Gastroesophageal sphincter (tissue), 4 donors: ENCODE measurements at regions not wholly inside any gene's neighbourhood (a gene's known extent, or its start where the extent isn't known, plus 50 kb on each side); places are given as distances from the start of the nearest gene placed in this dataset.

Experiments
- ATAC-seq: fragments of 150-250 bp; one replicate; pipeline ENCODE4 v1.9.1; 2016; ENCODE audit warnings: mild to moderate bottlenecking, moderate library complexity
- H3K27ac ChIP-seq, 4 donors: fragments of 200-600 bp; sonication (generic) in 3 of 4; 1 replicate in 3 of 4; 2 replicates in 1 of 4; pipeline ENCODE4 v1.5.1; 2016 to 2019
- H3K27me3 ChIP-seq: fragments of 200-600 bp; sonication (generic); one replicate; pipeline ENCODE4 v1.5.1; 2019
- H3K36me3 ChIP-seq, 2 donors: fragments of 200-600 bp; sonication (generic); one replicate each; pipeline ENCODE4 v1.5.1; 2019; ENCODE audit warnings: control low read depth in 1 of 2
- H3K4me1 ChIP-seq, 3 donors: fragments of 200-600 bp; sonication (generic); 1 replicate in 2 of 3; 2 replicates in 1 of 3; pipeline ENCODE4 v1.5.1; 2016 to 2019; ENCODE audit warnings: control low read depth in 2 of 3
- H3K4me3 ChIP-seq, 2 donors: fragments of 200-600 bp; sonication (generic); one replicate each; pipeline ENCODE4 v1.5.1; 2019; ENCODE audit warnings: mild to moderate bottlenecking in 1 of 2, moderate library complexity in 1 of 2
- H3K9me3 ChIP-seq, 3 donors: fragments of 200-600 bp; sonication (generic); one replicate each; pipeline ENCODE4 v1.5.1; 2017 to 2019; ENCODE audit warnings: control low read depth in 2 of 3
- EP300 ChIP-seq: sonication (generic); formaldehyde crosslinking; IDR thresholded peaks from one replicate; pipeline ENCODE4 v1.6.1; 2017; ENCODE audit warnings: antibody characterized with exemption, mild to moderate bottlenecking
- POLR2A ChIP-seq, 2 donors: fragments of 450-650 bp; IDR thresholded peaks; one replicate each; pipeline ENCODE4 v1.6.1; 2017; ENCODE audit warnings: antibody characterized with exemption in 2 of 2, mild to moderate bottlenecking in 2 of 2, moderate library complexity in 1 of 2
- POLR2AphosphoS5 ChIP-seq: sonication (generic); formaldehyde crosslinking; IDR thresholded peaks from one replicate; pipeline ENCODE4 v1.6.1; 2017; ENCODE audit warnings: antibody characterized with exemption
- WGBS, 2 donors: methylation state at CpG; one replicate each; pipeline ENCODE4 v1.1.5; 2018; ENCODE audit warnings: low coverage in 1 of 2; 5-methylcytosine and 5-hydroxymethylcytosine counted together
- TF ChIP-seq, protein P1 (sequence below), 4 experiments: fragments of 200-600 bp in 2 of 4; fragments of 450-650 bp in 2 of 4; sonication (generic) in 1 of 4; IDR thresholded peaks; one replicate each; pipeline ENCODE4 v1.5.1; 2017 to 2019; ENCODE audit warnings: antibody characterized with exemption in 4 of 4, mild to moderate bottlenecking in 2 of 4, moderate library complexity in 2 of 4

DNA sequence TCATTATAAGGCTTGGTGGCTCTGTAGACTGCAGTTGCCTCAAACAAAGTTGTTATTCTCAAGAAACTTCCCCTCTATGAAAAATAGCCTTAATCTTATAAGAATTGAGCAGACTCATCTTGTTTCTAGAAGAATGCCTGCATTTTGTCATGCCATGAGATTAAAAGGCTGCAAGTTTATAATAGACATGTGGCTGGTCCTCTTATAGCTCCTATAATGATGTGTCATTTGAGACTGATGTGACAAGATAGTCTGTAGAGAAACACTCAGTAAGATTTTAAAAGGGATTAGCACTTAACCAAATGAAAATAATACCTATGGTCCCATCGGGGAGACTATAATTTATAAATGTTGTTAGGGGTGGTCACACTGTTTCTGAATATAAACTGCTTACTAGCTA is 312.5 kb downstream of the OXSM start:
- Histone ChIP-seq H3K27me3 (no peaks in the 10 kb centered on the region), H3K9me3 (peaks cover 0 to 9% (median 0%) of the 10 kb centered on the region in 3 donors), H3K4me1 (peaks cover 4 to 38% (median 13%) of the 10 kb centered on the region in 3 donors), H3K36me3 (no peaks in the 10 kb centered on the region), H3K4me3 (no peak overlapping the region), H3K27ac (peak overlapping the region in 1 of 4 donors; percentile 33)
- 13 to 45% methylated on average over 1 of the region's 1 CpG for WGBS, 2 donors
- no peak for TF ChIP-seq EP300
- TF ChIP-seq, protein P1, sequence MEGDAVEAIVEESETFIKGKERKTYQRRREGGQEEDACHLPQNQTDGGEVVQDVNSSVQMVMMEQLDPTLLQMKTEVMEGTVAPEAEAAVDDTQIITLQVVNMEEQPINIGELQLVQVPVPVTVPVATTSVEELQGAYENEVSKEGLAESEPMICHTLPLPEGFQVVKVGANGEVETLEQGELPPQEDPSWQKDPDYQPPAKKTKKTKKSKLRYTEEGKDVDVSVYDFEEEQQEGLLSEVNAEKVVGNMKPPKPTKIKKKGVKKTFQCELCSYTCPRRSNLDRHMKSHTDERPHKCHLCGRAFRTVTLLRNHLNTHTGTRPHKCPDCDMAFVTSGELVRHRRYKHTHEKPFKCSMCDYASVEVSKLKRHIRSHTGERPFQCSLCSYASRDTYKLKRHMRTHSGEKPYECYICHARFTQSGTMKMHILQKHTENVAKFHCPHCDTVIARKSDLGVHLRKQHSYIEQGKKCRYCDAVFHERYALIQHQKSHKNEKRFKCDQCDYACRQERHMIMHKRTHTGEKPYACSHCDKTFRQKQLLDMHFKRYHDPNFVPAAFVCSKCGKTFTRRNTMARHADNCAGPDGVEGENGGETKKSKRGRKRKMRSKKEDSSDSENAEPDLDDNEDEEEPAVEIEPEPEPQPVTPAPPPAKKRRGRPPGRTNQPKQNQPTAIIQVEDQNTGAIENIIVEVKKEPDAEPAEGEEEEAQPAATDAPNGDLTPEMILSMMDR (IDR thresholded peaks at IDR 0.05), result no peak
- no peak for TF ChIP-seq POLR2A (IDR thresholded peaks at IDR 0.05)
- no peak for TF ChIP-seq POLR2AphosphoS5
- ATAC-seq, result no peak

DNA sequence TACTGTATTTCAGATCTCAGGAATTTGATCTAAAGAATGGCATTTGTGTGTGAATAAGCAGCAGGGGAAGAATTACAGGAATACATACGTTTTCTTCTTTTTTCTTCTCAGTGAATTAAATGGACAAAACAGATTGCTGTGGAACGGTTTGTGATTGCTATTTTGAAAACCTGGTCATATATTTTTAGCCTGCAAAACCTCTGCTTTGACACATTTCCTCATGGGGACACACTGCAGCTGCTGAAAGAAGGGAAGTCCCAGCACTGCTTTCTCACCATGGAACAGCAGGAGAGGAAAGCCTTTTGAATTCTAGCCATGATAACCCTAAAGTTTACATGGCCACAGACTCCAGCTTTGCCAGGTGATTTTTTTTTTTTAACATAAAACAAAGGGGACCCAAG is 315.0 kb downstream of the OXSM start:
- 0% methylated on average over 2 of the region's 2 CpGs for WGBS, 2 donors
- ATAC-seq, result no peak
- H3K36me3 ChIP-seq, result no peaks in the 10 kb centered on the region

DNA sequence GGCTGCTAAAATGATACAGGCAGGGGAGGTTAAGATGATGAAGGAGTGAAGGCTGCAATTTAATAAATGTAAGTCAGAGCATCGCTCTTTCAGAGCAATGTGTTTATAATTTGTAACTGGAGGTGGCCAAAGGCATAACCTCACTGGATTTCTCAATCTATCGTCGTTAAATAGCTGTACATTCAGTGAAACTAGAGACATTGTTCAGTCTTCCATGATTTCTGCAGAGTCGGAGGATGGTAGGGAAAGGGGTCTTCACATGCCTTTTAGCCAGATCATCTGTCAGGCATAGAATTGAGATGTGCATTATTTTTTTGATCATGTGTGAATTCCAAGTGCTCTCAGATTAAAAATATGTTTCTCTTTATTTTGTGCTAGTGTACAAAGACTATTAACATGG is 315.4 kb downstream of the OXSM start:
- Histone ChIP-seq H3K36me3 (no peaks in the 10 kb centered on the region), H3K27me3 (no peaks in the 10 kb centered on the region), H3K4me1 (peaks cover 4 to 32% (median 13%) of the 10 kb centered on the region in 3 donors), H3K4me3 (no peak overlapping the region), H3K27ac (peak overlapping the region; percentile 14 to 62 (median 38)), H3K9me3 (peaks cover 0 to 6% (median 0%) of the 10 kb centered on the region in 3 donors)
- no peak for ATAC-seq
- TF ChIP-seq, protein P1 (IDR thresholded peaks at IDR 0.05), result no peak
- WGBS, 2 donors, result 16 to 17% methylated on average over 4 of the region's 4 CpGs

More for the DNA sequence above, 315.0 kb downstream of the OXSM start:
- no peaks in the 10 kb centered on the region for H3K27me3 ChIP-seq
- H3K4me3 ChIP-seq, result no peak overlapping the region
- TF ChIP-seq EP300 (no peak), POLR2AphosphoS5 (no peak), POLR2A (IDR thresholded peaks at IDR 0.05) (no peak)
- TF ChIP-seq, protein P1 (IDR thresholded peaks at IDR 0.05), result no peak
- peaks cover 4 to 35% (median 13%) of the 10 kb centered on the region in 3 donors for H3K4me1 ChIP-seq
- H3K9me3 ChIP-seq, result peaks cover 0 to 6% (median 0%) of the 10 kb centered on the region in 3 donors
- peak overlapping the region; percentile 14 to 62 (median 38) for H3K27ac ChIP-seq

DNA sequence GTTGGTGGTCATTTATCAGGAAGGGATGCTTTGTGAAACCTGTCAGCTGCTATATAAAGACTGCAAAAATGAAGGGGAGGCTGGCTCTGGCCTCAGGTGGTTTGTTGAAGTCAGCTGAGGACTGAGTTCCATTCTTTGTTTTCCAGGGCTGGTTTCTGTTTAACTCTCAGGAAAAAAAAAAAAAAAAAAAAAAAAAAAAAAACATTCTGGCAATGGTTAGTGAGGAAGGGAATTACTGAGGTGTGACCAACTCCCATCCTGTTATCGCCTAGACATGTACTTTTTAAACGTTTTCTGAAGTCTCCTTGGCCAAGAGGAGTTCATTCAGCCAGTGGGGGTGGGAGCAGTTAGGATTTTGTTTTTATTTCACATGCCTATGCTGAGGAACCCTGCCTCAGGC is 316.3 kb downstream of the OXSM start:
- WGBS, 2 donors, result 4 to 11% methylated on average over 2 of the region's 2 CpGs
- ATAC-seq, result peak; percentile 49
- H3K27ac ChIP-seq, result peak overlapping the region in 3 of 4 donors; percentile 29 to 62 (median 47)
- peaks cover 4 to 32% (median 13%) of the 10 kb centered on the region in 3 donors for H3K4me1 ChIP-seq
- no peak overlapping the region for H3K4me3 ChIP-seq
- no peak for TF ChIP-seq POLR2A (IDR thresholded peaks at IDR 0.05)
- no peak for TF ChIP-seq POLR2AphosphoS5
- no peak for TF ChIP-seq EP300
- TF ChIP-seq, protein P1 (IDR thresholded peaks at IDR 0.05), result no peak
- peaks cover 0 to 4% (median 0%) of the 10 kb centered on the region in 3 donors for H3K9me3 ChIP-seq
- H3K27me3 ChIP-seq, result no peaks in the 10 kb centered on the region
- no peaks in the 10 kb centered on the region for H3K36me3 ChIP-seq

DNA sequence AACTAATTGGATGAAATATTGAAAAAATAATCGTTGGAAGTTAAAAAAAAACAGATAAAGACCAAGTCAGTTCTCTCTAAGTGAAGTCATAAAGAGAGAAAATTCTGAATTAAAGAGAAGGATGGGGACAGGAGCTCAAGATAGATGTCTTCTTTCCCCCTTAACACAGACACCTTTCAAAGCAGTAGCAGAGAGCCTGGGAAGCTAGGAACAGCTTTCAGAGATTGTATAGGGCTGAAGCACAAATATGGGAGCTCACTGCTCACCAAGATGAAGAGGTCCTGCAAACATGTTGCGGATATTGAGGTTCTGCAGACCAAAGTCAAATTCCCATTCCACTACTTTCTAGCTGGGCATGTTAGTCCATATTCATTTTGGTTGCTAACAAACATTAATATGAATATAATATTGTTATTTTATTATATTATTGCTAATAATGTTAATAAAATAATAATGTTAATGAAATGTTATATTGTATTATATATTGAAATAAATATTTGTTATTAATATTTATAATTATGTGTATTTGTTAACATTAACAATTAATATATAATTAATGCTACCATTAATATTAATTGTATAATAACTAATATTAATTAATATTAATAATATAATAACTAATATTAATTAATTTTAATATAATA is 319.1 kb downstream of the OXSM start:
- Histone ChIP-seq H3K9me3 (no peaks in the 10 kb centered on the region), H3K27ac (no peak overlapping the region), H3K36me3 (no peaks in the 10 kb centered on the region), H3K4me1 (peaks cover 4 to 32% (median 13%) of the 10 kb centered on the region in 3 donors), H3K27me3 (no peaks in the 10 kb centered on the region), H3K4me3 (no peak overlapping the region)
- ATAC-seq, result no peak
- TF ChIP-seq, protein P1 (IDR thresholded peaks at IDR 0.05), result no peak
- WGBS, 2 donors, result 77 to 91% methylated on average over 2 of the region's 2 CpGs
